ENCODE measurements at regions not wholly inside any gene's neighbourhood (a gene's known extent, or its start where the extent isn't known, plus 50 kb on each side); places are given as distances from the start of the nearest gene placed in this dataset.

DNA sequence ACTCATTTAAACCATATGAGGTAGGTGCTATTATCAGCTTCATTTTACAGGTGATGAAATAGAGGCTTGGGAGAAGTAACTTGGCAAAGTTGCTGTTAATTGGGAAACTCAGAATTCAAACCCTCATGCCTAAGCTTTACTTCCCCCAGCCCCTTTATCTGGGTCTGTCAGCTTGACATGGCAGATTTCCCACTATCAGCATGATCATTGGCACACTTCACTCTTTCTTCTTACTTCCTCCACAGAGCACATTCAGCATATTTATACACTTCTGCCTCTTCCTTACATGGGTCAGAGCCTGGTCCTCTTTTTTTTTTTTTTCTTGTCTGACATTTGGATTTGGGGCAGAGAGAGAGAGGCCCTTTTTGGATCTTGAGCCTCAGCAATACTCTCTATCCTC, 56.5 kb upstream of the ARX start:
- no peak overlapping the region for H3K4me3 ChIP-seq (ENCODE audit: control insufficient read depth in 1 of 2, extremely low read depth in 1 of 2, low read length in 1 of 2)
- DNase-seq = no peak
- no peaks in the 10 kb centered on the region for H3K27me3 ChIP-seq (replicated peaks in 1 of 2; ENCODE audit: control insufficient read depth in 2 of 2, extremely low read depth in 1 of 2, insufficient read depth in 2 of 2, low read length in 1 of 2)
- Mint-ChIP-seq H3K27ac (no peak overlapping the region), H3K4me1 (peaks cover 6 to 14% (median 11%) of the 10 kb centered on the region in 3 donors), H3K27me3 (no peaks in the 10 kb centered on the region), H3K4me3 (no peak overlapping the region), H3K36me3 (peaks cover 6% of the 10 kb centered on the region), H3K9me3 (peaks cover 0 to 7% (median 0%) of the 10 kb centered on the region in 3 donors)
- H3K4me1 ChIP-seq (ENCODE audit: control insufficient read depth in 1 of 2, extremely low read depth in 1 of 2, insufficient read depth in 2 of 2, low read length in 2 of 2) = peaks cover 0 to 5% of the 10 kb centered on the region in 2 experiments
- no peaks in the 10 kb centered on the region for H3K9me3 ChIP-seq
- no peak for ATAC-seq (replicated peaks in 1 of 4)
- ChIA-PET POLR2A (no interaction called here), CTCF (no interaction called here)
- H3K36me3 ChIP-seq (ENCODE audit: control insufficient read depth in 2 of 2, extremely low read depth in 1 of 2, insufficient read depth in 1 of 2, low read length in 1 of 2) = no peaks in the 10 kb centered on the region
- no peak overlapping the region for H3K27ac ChIP-seq (ENCODE audit: low read length)

DNA sequence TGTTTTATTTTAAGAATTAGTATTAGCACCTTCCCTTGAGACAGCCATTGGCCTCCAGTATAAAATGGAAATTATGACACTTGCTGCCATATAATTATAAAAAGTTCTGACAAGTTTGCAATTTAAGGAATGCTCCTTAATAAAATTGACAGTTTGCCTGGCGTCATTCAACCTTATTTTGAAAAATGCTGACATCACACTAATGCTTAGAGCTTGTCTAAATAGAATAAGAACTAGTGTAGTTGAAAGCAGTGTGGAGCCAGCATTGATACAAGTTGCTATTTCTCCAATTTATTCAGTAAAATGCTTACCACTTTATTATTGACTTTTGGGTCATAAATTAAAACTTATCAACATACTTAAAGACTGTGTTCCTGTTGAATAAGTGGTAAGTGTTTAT, 54.3 kb upstream of the ARX start:
- DNase-seq = no peak
- no peak overlapping the region for H3K27ac ChIP-seq (ENCODE audit: low read length)
- ChIA-PET CTCF (no interaction called here), POLR2A (no interaction called here)
- no peak overlapping the region for H3K4me3 ChIP-seq (ENCODE audit: control insufficient read depth in 1 of 2, extremely low read depth in 1 of 2, low read length in 1 of 2)
- H3K4me1 Mint-ChIP-seq = peaks cover 6 to 17% (median 11%) of the 10 kb centered on the region in 3 donors
- peaks cover 0 to 7% (median 0%) of the 10 kb centered on the region in 3 donors for H3K9me3 Mint-ChIP-seq
- no CpG with 5 or more reads among the region's 1 CpG for WGBS (ENCODE audit: insufficient coverage)
- peaks cover 6% of the 10 kb centered on the region for H3K36me3 Mint-ChIP-seq
- H3K27me3 ChIP-seq (replicated peaks in 1 of 2; ENCODE audit: control insufficient read depth in 2 of 2, extremely low read depth in 1 of 2, insufficient read depth in 2 of 2, low read length in 1 of 2) = no peaks in the 10 kb centered on the region
- H3K27ac Mint-ChIP-seq = no peak overlapping the region
- peaks cover 0 to 5% of the 10 kb centered on the region in 2 experiments for H3K4me1 ChIP-seq (ENCODE audit: control insufficient read depth in 1 of 2, extremely low read depth in 1 of 2, insufficient read depth in 2 of 2, low read length in 2 of 2)
- ATAC-seq (replicated peaks in 1 of 4) = no peak
- peaks cover 0 to 5% of the 10 kb centered on the region in 2 donors for H3K27me3 Mint-ChIP-seq
- no peak overlapping the region for H3K4me3 Mint-ChIP-seq
- H3K9me3 ChIP-seq = no peaks in the 10 kb centered on the region
- no peaks in the 10 kb centered on the region for H3K36me3 ChIP-seq (ENCODE audit: control insufficient read depth in 2 of 2, extremely low read depth in 1 of 2, insufficient read depth in 1 of 2, low read length in 1 of 2)

DNA sequence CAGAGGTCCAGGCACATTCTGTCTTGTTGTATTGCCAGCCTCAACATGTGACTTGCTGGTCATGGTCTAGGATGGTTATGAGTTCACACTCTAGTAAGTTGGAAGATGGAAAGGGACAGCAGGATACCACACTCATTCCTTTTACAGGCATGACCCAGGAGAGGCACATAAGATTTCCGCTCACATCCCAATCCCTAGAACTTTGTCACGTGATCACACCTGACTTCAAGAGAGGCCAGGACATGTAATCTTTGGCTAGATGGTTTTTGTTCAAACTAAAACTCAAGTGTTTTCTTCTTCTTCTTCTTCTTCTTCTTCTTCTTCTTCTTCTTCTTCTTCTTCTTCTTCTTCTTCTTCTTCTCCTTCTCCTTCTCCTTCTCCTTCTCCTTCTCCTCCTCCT, 53.4 kb upstream of the ARX start:
- H3K9me3 Mint-ChIP-seq = peaks cover 0 to 7% (median 0%) of the 10 kb centered on the region in 3 donors
- H3K4me1 ChIP-seq (ENCODE audit: control insufficient read depth in 1 of 2, extremely low read depth in 1 of 2, insufficient read depth in 2 of 2, low read length in 2 of 2) = peaks cover 0 to 5% of the 10 kb centered on the region in 2 experiments
- ATAC-seq (replicated peaks in 1 of 4) (no peak), DNase-seq (no peak)
- peaks cover 0 to 7% of the 10 kb centered on the region in 2 donors for H3K27me3 Mint-ChIP-seq
- H3K27ac Mint-ChIP-seq = no peak overlapping the region
- CTCF ChIA-PET = no interaction called here
- peaks cover 6 to 17% (median 11%) of the 10 kb centered on the region in 3 donors for H3K4me1 Mint-ChIP-seq
- WGBS (ENCODE audit: insufficient coverage) = no CpG with 5 or more reads among the region's 2 CpGs
- H3K27ac ChIP-seq (ENCODE audit: low read length) = no peak overlapping the region
- POLR2A ChIA-PET = no interaction called here
- no peaks in the 10 kb centered on the region for H3K9me3 ChIP-seq
- H3K27me3 ChIP-seq (replicated peaks in 1 of 2; ENCODE audit: control insufficient read depth in 2 of 2, extremely low read depth in 1 of 2, insufficient read depth in 2 of 2, low read length in 1 of 2) = no peaks in the 10 kb centered on the region
- H3K36me3 ChIP-seq (ENCODE audit: control insufficient read depth in 2 of 2, extremely low read depth in 1 of 2, insufficient read depth in 1 of 2, low read length in 1 of 2) = no peaks in the 10 kb centered on the region
- peaks cover 6% of the 10 kb centered on the region for H3K36me3 Mint-ChIP-seq
- no peak overlapping the region for H3K4me3 ChIP-seq (ENCODE audit: control insufficient read depth in 1 of 2, extremely low read depth in 1 of 2, low read length in 1 of 2)
- no peak overlapping the region for H3K4me3 Mint-ChIP-seq

DNA sequence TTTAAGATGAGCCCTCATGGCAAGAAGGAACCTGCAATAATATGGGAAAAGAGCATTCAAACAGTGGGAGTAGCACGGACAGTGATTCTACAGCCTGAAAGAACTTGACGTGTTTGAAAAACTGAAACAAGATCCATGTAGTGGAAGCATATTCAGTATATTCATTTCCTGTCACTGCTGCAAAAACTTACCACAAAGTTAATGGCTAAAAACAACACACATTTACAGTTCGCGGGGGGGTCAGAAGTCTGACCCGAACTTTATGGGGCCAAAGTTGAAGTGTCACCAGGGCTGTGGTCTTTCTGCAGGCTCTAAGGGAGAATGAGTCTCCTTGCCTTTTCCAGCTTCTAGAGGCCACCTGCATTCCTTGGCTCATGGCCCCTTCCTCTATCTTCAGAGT, 52.6 kb upstream of the ARX start:
- DNase-seq (peak in 1 of 35 experiments; percentile 1), ATAC-seq (replicated peaks in 1 of 4) (no peak)
- Mint-ChIP-seq H3K27me3 (peaks cover 0 to 7% of the 10 kb centered on the region in 2 donors), H3K4me1 (peaks cover 6 to 17% (median 11%) of the 10 kb centered on the region in 3 donors), H3K36me3 (peaks cover 6% of the 10 kb centered on the region), H3K4me3 (peak overlapping the region; percentile 43 to 56 (median 51)), H3K9me3 (peaks cover 0 to 7% (median 0%) of the 10 kb centered on the region in 3 donors), H3K27ac (peak overlapping the region; percentile 55 to 68)
- POLR2A ChIA-PET = no interaction called here
- Histone ChIP-seq H3K27me3 (replicated peaks in 1 of 2; ENCODE audit: control insufficient read depth in 2 of 2, extremely low read depth in 1 of 2, insufficient read depth in 2 of 2, low read length in 1 of 2) (no peaks in the 10 kb centered on the region), H3K9me3 (no peaks in the 10 kb centered on the region), H3K27ac (ENCODE audit: low read length) (peak overlapping the region; percentile 38), H3K36me3 (ENCODE audit: control insufficient read depth in 2 of 2, extremely low read depth in 1 of 2, insufficient read depth in 1 of 2, low read length in 1 of 2) (no peaks in the 10 kb centered on the region), H3K4me1 (ENCODE audit: control insufficient read depth in 1 of 2, extremely low read depth in 1 of 2, insufficient read depth in 2 of 2, low read length in 2 of 2) (peaks cover 0 to 5% of the 10 kb centered on the region in 2 experiments), H3K4me3 (ENCODE audit: control insufficient read depth in 1 of 2, extremely low read depth in 1 of 2, low read length in 1 of 2) (no peak overlapping the region)
- no CpG with 5 or more reads among the region's 5 CpGs for WGBS (ENCODE audit: insufficient coverage)
- CTCF ChIA-PET = no interaction called here

DNA sequence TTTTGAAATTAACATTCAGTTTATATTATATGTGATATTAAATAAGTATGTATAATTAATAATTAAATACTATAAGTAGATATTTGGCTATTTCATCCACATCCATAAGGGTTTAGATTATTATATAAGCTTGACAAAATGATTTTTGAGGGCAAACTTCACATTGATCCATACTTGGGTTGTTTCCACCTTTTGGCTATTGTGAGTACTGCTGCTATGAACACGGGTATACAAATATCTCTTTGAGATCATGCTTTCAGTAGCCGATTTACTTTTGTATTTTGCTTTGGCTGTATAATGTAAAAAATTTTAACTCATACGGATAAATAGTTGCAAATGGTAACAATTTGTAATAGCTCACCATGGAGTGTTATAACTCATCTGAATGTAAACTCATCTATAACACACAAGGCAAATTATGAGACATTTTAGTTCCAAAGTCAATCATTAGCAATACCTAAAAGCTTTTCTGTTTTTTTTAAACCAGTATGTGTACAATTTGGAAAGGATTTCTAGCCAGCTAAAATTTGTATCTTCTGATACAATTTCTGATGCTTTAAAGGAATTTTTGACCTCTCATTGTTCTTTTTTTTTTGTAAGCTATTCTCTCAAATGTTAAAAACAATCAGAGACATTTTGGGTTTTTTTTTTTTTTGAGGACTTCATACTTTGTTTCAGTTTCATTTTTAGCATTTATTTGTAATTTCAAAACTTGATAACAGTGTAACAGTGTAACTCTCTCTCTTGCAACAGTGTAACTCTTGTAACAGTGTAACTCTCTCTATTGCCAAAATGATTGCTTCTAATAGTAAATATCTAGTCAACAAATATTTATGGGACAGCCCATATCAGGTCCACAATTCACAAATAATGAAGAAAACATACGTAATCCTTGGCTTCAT, 51.8 kb upstream of the ARX start:
- Mint-ChIP-seq H3K4me3 (peak overlapping the region; percentile 43 to 56 (median 51)), H3K27ac (peak overlapping the region; percentile 55 to 68), H3K4me1 (peaks cover 6 to 17% (median 11%) of the 10 kb centered on the region in 3 donors), H3K27me3 (peaks cover 0 to 7% of the 10 kb centered on the region in 2 donors), H3K36me3 (peaks cover 6% of the 10 kb centered on the region), H3K9me3 (peaks cover 0 to 7% (median 0%) of the 10 kb centered on the region in 3 donors)
- H3K4me3 ChIP-seq (ENCODE audit: control insufficient read depth in 1 of 2, extremely low read depth in 1 of 2, low read length in 1 of 2) = peak overlapping the region in 1 of 2 donors; percentile 12
- H3K27me3 ChIP-seq (replicated peaks in 1 of 2; ENCODE audit: control insufficient read depth in 2 of 2, extremely low read depth in 1 of 2, insufficient read depth in 2 of 2, low read length in 1 of 2) = no peaks in the 10 kb centered on the region
- H3K9me3 ChIP-seq = no peaks in the 10 kb centered on the region
- no peak for ATAC-seq (replicated peaks in 1 of 4)
- peak overlapping the region; percentile 38 for H3K27ac ChIP-seq (ENCODE audit: low read length)
- no peaks in the 10 kb centered on the region for H3K36me3 ChIP-seq (ENCODE audit: control insufficient read depth in 2 of 2, extremely low read depth in 1 of 2, insufficient read depth in 1 of 2, low read length in 1 of 2)
- H3K4me1 ChIP-seq (ENCODE audit: control insufficient read depth in 1 of 2, extremely low read depth in 1 of 2, insufficient read depth in 2 of 2, low read length in 2 of 2) = peaks cover 0 to 5% of the 10 kb centered on the region in 2 experiments
- peak in 1 of 35 experiments; percentile 3 for DNase-seq
- CTCF ChIA-PET = interaction anchor here (0.5 to 0.7 kb wide), 5 partner anchors 58 to 1050 kb away, joined by 3 to 7 read pairs (median 4); no protein-coding TSS in a partner anchor
- no CpG with 5 or more reads among the region's 4 CpGs for WGBS (ENCODE audit: insufficient coverage)
- POLR2A ChIA-PET = interaction anchor here in 1 of 2 donors (0.6 to 0.8 kb wide), 2 partner anchors 15 to 42 kb away, joined by 3 read pairs; no protein-coding TSS in a partner anchor

- ATAC-seq (replicated peaks in 1 of 4) (no peak), DNase-seq (no peak)
- H3K4me3 Mint-ChIP-seq = no peak overlapping the region
- WGBS (ENCODE audit: insufficient coverage) = no CpG with 5 or more reads among the region's 3 CpGs
- H3K4me1 ChIP-seq (ENCODE audit: control insufficient read depth in 1 of 2, extremely low read depth in 1 of 2, insufficient read depth in 2 of 2, low read length in 2 of 2) = peaks cover 0 to 5% of the 10 kb centered on the region in 2 experiments
- no peaks in the 10 kb centered on the region for H3K9me3 ChIP-seq
- no peaks in the 10 kb centered on the region for H3K27me3 ChIP-seq (replicated peaks in 1 of 2; ENCODE audit: control insufficient read depth in 2 of 2, extremely low read depth in 1 of 2, insufficient read depth in 2 of 2, low read length in 1 of 2)
- H3K27ac Mint-ChIP-seq = no peak overlapping the region
- CTCF ChIA-PET = interaction anchor here in 1 of 2 donors (0.6 kb wide), 1 partner anchor 14 kb away, joined by 3 read pairs; no protein-coding TSS in a partner anchor
- peaks cover 6 to 17% (median 11%) of the 10 kb centered on the region in 3 donors for H3K4me1 Mint-ChIP-seq
- POLR2A ChIA-PET = interaction anchor here in 1 of 2 donors (0.7 kb wide), 1 partner anchor 600 kb away, joined by 4 read pairs; no protein-coding TSS in a partner anchor
- peaks cover 6% of the 10 kb centered on the region for H3K36me3 Mint-ChIP-seq
- H3K36me3 ChIP-seq (ENCODE audit: control insufficient read depth in 2 of 2, extremely low read depth in 1 of 2, insufficient read depth in 1 of 2, low read length in 1 of 2) = no peaks in the 10 kb centered on the region
- H3K27me3 Mint-ChIP-seq = peaks cover 0 to 7% of the 10 kb centered on the region in 2 donors
- H3K9me3 Mint-ChIP-seq = peaks cover 0 to 7% (median 0%) of the 10 kb centered on the region in 3 donors
- H3K4me3 ChIP-seq (ENCODE audit: control insufficient read depth in 1 of 2, extremely low read depth in 1 of 2, low read length in 1 of 2) = no peak overlapping the region
- H3K27ac ChIP-seq (ENCODE audit: low read length) = no peak overlapping the region
Observed at GRCh38 chrX:25066131-25066530, 50.4 kb upstream of the ARX start.

All from T-cell (primary cell).